HCT116 (cell line): ENCODE measurements at regions not wholly inside any gene's neighbourhood (a gene's known extent, or its start where the extent isn't known, plus 50 kb on each side); places are given as distances from the start of the nearest gene placed in this dataset.

ENCODE experiments used
- ATAC-seq: fragments of 200-7000 bp; cut with Tn5 transposase; 2 replicates; pipeline ENCODE4 v1.9.1; 2020; ENCODE audit warnings: mild to moderate bottlenecking, moderate library complexity
- BruUV-seq: library from RNA; stranded (reverse); fragments of 400-500 nt; replicated peaks from 2 replicates; lab custom pipeline; 2021; lab: Mats Ljungman, UMichigan
- CTCF ChIA-PET: fragments of 300-600 bp; sonication (Branson Sonifier 250); formaldehyde crosslinking; loops from one replicate; lab custom pipeline; 2021; ENCODE audit warnings: antibody characterized with exemption; lab: Charles Lee
- POLR2A ChIA-PET: fragments of 300-600, 350-600 bp; sonication (Branson Sonifier 250); formaldehyde crosslinking; loops from one replicate; lab custom pipeline; 2021; ENCODE audit warnings: antibody characterized with exemption; lab: Charles Lee
- RAD21 ChIA-PET, 2 experiments: fragments of 300-600 bp; sonication (Branson Sonifier 250); formaldehyde crosslinking; loops; one replicate each; lab custom pipeline; 2023; ENCODE audit warnings: low total read pairs in 2 of 2; ENCODE audit not compliant: uncharacterized antibody in 2 of 2, unreplicated experiment in 2 of 2, low non-redundant PET in 1 of 2; lab: Charles Lee
- DNase-seq: peaks from one replicate; pipeline ENCODE4 v3.0.0-alpha.2; 2010; ENCODE audit warnings: low read depth, low spot score
- H2AFZ ChIP-seq: fragments of 200-600 bp; shearing (Covaris generic), sonication (generic); 2 replicates; pipeline ENCODE4 v1.6.1; 2017; ENCODE audit warnings: low read depth, mixed run types, mixed read lengths, antibody characterized with exemption, low read length; ENCODE audit not compliant: poor library complexity, severe bottlenecking
- H3K27ac ChIP-seq: 2 replicates; pipeline ENCODE4 v1.5.1; 2012; ENCODE audit warnings: low read depth, low read length
- H3K27me3 ChIP-seq: fragments of 200-600 bp; sonication (generic); 2 replicates; pipeline ENCODE4 v1.6.1; 2016; ENCODE audit warnings: mixed run types, low read length, mixed read lengths; ENCODE audit not compliant: insufficient read depth
- H3K36me3 ChIP-seq, 2 experiments: fragments of 200-500 bp in 1 of 2; fragments of 200-600 bp in 1 of 2; sonication (Bioruptor generic) in 1 of 2; sonication (generic) in 1 of 2; 2 replicates each; pipeline versions ENCODE4 v1.5.1 to v1.6.1; 2014 to 2016; ENCODE audit warnings: low read length in 2 of 2, inconsistent platforms in 1 of 2, mixed read lengths in 1 of 2, mixed run types in 1 of 2; ENCODE audit not compliant: insufficient read depth in 2 of 2, control insufficient read depth in 1 of 2
- H3K4me1 ChIP-seq, 2 experiments: fragments of 200-600 bp in 1 of 2; sonication (generic) in 1 of 2; 2 replicates each; pipeline versions ENCODE4 v1.5.1 to v1.6.1; 2012 to 2017; ENCODE audit warnings: low read length in 2 of 2, inconsistent platforms in 1 of 2, mild to moderate bottlenecking in 1 of 2, mixed read lengths in 1 of 2, mixed run types in 1 of 2, moderate library complexity in 1 of 2; ENCODE audit not compliant: insufficient read depth in 2 of 2, control insufficient read depth in 1 of 2
- H3K4me2 ChIP-seq: fragments of 200-600 bp; sonication (generic); 2 replicates; pipeline ENCODE4 v1.6.1; 2017; ENCODE audit warnings: mixed run types, low read length, mixed read lengths
- H3K4me3 ChIP-seq, 2 experiments: fragments of 200-600 bp in 1 of 2; sonication (generic) in 1 of 2; replicated peaks in 1 of 2; 2 replicates each; pipeline ENCODE4 v1.5.1; 2011 to 2016; ENCODE audit warnings: low read length in 2 of 2, control low read depth in 1 of 2, low read depth in 1 of 2, mild to moderate bottlenecking in 1 of 2, mixed read lengths in 1 of 2, mixed run types in 1 of 2
- H3K79me2 ChIP-seq: fragments of 200-600 bp; sonication (generic); 2 replicates; pipeline ENCODE4 v1.6.1; 2017; ENCODE audit warnings: mild to moderate bottlenecking, mixed run types, low read length, moderate library complexity, mixed read lengths; ENCODE audit not compliant: insufficient read depth
- H3K9ac ChIP-seq: fragments of 200-600 bp; sonication (generic); 2 replicates; pipeline ENCODE4 v1.6.1; 2016; ENCODE audit warnings: low read length, mixed read lengths
- H3K9me2 ChIP-seq: fragments of 200-600 bp; sonication (generic), shearing (Covaris generic); 2 replicates; pipeline ENCODE4 v1.6.1; 2017; ENCODE audit warnings: mixed run types, mild to moderate bottlenecking, moderate library complexity; ENCODE audit not compliant: insufficient read depth
- H3K9me3 ChIP-seq, 2 experiments: fragments of 200-500 bp in 1 of 2; fragments of 200-600 bp in 1 of 2; sonication (Bioruptor generic) in 1 of 2; sonication (generic) in 1 of 2; 2 replicates each; pipeline ENCODE4 v1.6.1; 2014 to 2017; ENCODE audit warnings: low read length in 2 of 2, mixed read lengths in 2 of 2, inconsistent platforms in 1 of 2, low read depth in 1 of 2, mild to moderate bottlenecking in 1 of 2, mixed run types in 1 of 2, moderate library complexity in 1 of 2; ENCODE audit not compliant: control insufficient read depth in 1 of 2, insufficient read depth in 1 of 2
- H4K20me1 ChIP-seq: fragments of 200-600 bp; sonication (generic), shearing (Covaris generic); 2 replicates; pipeline ENCODE4 v1.6.1; 2017; ENCODE audit warnings: mixed run types, mild to moderate bottlenecking, moderate library complexity; ENCODE audit not compliant: insufficient read depth
- ATF3 ChIP-seq: IDR thresholded peaks from 2 replicates; pipeline ENCODE4 v1.6.1; 2012
- CBX3 ChIP-seq: IDR thresholded peaks from 2 replicates; pipeline ENCODE4 v1.6.1; 2012; ENCODE audit warnings: low read depth
- CEBPB ChIP-seq: IDR thresholded peaks from 2 replicates; pipeline ENCODE4 v1.6.1; 2012; ENCODE audit warnings: low read depth
- ELF1 ChIP-seq: IDR thresholded peaks from 2 replicates; pipeline ENCODE4 v1.6.1; 2012; ENCODE audit warnings: low read depth, borderline replicate concordance
- FOSL1 ChIP-seq: IDR thresholded peaks from 2 replicates; pipeline ENCODE4 v1.6.1; 2012; ENCODE audit warnings: low read depth
- JUND ChIP-seq: IDR thresholded peaks from 2 replicates; pipeline ENCODE4 v1.6.1; 2012
- POLR2A ChIP-seq: IDR thresholded peaks from 2 replicates; pipeline ENCODE4 v1.7.0; 2011; ENCODE audit warnings: borderline replicate concordance; ENCODE audit not compliant: insufficient read depth, insufficient read length; ENCODE audit errors: extremely low read depth
- POLR2AphosphoS5 ChIP-seq: IDR thresholded peaks from 2 replicates; pipeline ENCODE4 v1.6.1; 2011; ENCODE audit warnings: mild to moderate bottlenecking, low read depth, low read length, moderate library complexity
- RAD21 ChIP-seq: IDR thresholded peaks from 2 replicates; pipeline ENCODE4 v1.6.1; 2012; ENCODE audit warnings: low read depth, mild to moderate bottlenecking
- REST ChIP-seq: IDR thresholded peaks from 2 replicates; pipeline ENCODE4 v1.6.1; 2012; ENCODE audit warnings: low read depth
- SIN3A ChIP-seq: IDR thresholded peaks from 2 replicates; pipeline ENCODE4 v1.6.1; 2012; ENCODE audit warnings: low read depth
- SRF ChIP-seq: IDR thresholded peaks from 2 replicates; pipeline ENCODE4 v1.6.1; 2012; ENCODE audit warnings: low read depth
- TCF7L2 ChIP-seq: IDR thresholded peaks from 2 replicates; pipeline ENCODE4 v1.7.0; 2011; ENCODE audit warnings: borderline replicate concordance, inconsistent platforms; ENCODE audit not compliant: insufficient read depth, insufficient read length; ENCODE audit errors: extremely low read depth
- YY1 ChIP-seq: IDR thresholded peaks from 2 replicates; pipeline ENCODE4 v1.6.1; 2011; ENCODE audit warnings: low read length, low read depth, moderate library complexity, mild to moderate bottlenecking; ENCODE audit not compliant: insufficient replicate concordance; ENCODE audit errors: extremely low read depth
- ZFX ChIP-seq: fragments of 450-650 bp; IDR thresholded peaks from 2 replicates; pipeline ENCODE4 v1.6.1; 2017
- ZNF274 ChIP-seq: fragments of 200-500 bp; sonication (Bioruptor generic); IDR thresholded peaks from 2 replicates; pipeline ENCODE4 v1.6.1; 2014; ENCODE audit warnings: mild to moderate bottlenecking, low read depth, low read length, inconsistent platforms
- intact Hi-C: fragments of 100-400 bp; cut with micrococcal nuclease; formaldehyde crosslinking; loops from 2 replicates; pipeline ENCODE4 v1.10.0; 2022
- TF ChIP-seq, protein P1 (sequence below): IDR thresholded peaks from 2 replicates; pipeline ENCODE4 v1.6.1; 2012
- TF ChIP-seq, protein P2 (sequence below): IDR thresholded peaks from 2 replicates; pipeline ENCODE4 v1.6.1; 2011; ENCODE audit warnings: mild to moderate bottlenecking, low read length, moderate library complexity; ENCODE audit not compliant: insufficient replicate concordance; ENCODE audit errors: extremely low read depth

DNA sequence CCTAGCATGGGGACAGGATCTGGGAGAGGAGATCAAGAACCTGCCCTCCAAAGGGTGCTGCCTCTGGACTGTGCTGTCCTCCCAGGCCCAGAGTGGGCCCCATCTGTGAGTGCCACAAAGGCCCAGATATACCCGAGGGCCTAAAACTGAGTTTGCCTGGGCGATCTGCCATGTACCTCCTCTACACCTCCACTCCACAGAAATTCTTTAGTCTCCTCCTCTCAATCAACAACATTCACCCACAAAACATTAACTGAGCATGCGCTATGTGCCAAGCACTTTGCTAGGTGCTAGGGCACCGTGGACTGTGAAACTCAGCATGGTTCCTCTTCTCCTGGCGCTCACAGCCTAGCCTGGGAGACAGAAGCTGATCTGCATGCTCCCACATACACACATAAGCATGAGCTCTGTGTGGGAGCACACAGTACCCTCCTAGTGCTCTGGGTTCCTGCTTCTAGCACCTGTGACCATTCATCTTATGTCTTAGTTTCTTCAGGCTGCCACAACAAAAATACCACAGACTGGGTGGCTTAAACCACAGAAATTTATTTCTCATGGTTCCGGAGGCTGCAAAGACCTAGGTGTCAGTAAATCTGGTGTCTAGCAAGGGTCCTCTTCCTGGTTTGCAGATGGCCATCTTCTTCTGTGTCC is 82.0 kb upstream of the FSTL4 start (continued):
- no peak for TF ChIP-seq TCF7L2
- TF ChIP-seq, protein P1, sequence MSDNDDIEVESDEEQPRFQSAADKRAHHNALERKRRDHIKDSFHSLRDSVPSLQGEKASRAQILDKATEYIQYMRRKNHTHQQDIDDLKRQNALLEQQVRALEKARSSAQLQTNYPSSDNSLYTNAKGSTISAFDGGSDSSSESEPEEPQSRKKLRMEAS, result no peak
- no peak for TF ChIP-seq CEBPB
- no peak for TF ChIP-seq ZNF274
- no peak for TF ChIP-seq POLR2A
- TF ChIP-seq ATF3, result no peak
- TF ChIP-seq SRF, result no peak
- TF ChIP-seq JUND, result no peak
- TF ChIP-seq POLR2AphosphoS5, result no peak
- no peak for TF ChIP-seq ELF1
- TF ChIP-seq REST, result no peak
- TF ChIP-seq, all 23 proteins: peak for 0

- no peak for DNase-seq
- CTCF ChIA-PET, result no interaction called here
- POLR2A ChIA-PET, result no interaction called here
- Histone ChIP-seq H4K20me1 (no peaks in the 10 kb centered on the region), H2AFZ (no peak overlapping the region), H3K27ac (no peak overlapping the region), H3K4me1 (no peaks in the 10 kb centered on the region), H3K9me2 (no peaks in the 10 kb centered on the region), H3K9ac (no peak overlapping the region), H3K27me3 (peaks cover 70% of the 10 kb centered on the region), H3K4me3 (no peak overlapping the region), H3K36me3 (no peaks in the 10 kb centered on the region), H3K4me2 (no peak overlapping the region), H3K79me2 (no peaks in the 10 kb centered on the region), H3K9me3 (no peaks in the 10 kb centered on the region)
- no TSS peak for BruUV-seq
- intact Hi-C loops, result no loop called here
- no peak for ATAC-seq
- no peak for TF ChIP-seq ZNF274
- no peak for TF ChIP-seq SIN3A
- TF ChIP-seq, protein P2, sequence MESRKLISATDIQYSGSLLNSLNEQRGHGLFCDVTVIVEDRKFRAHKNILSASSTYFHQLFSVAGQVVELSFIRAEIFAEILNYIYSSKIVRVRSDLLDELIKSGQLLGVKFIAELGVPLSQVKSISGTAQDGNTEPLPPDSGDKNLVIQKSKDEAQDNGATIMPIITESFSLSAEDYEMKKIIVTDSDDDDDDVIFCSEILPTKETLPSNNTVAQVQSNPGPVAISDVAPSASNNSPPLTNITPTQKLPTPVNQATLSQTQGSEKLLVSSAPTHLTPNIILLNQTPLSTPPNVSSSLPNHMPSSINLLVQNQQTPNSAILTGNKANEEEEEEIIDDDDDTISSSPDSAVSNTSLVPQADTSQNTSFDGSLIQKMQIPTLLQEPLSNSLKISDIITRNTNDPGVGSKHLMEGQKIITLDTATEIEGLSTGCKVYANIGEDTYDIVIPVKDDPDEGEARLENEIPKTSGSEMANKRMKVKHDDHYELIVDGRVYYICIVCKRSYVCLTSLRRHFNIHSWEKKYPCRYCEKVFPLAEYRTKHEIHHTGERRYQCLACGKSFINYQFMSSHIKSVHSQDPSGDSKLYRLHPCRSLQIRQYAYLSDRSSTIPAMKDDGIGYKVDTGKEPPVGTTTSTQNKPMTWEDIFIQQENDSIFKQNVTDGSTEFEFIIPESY, result no peak
- no peak for TF ChIP-seq ZFX
- no peak for TF ChIP-seq FOSL1
- TF ChIP-seq JUND, result no peak
- TF ChIP-seq CEBPB, result no peak
- TF ChIP-seq RAD21, result no peak
- TF ChIP-seq, protein P1, result no peak
- no peak for TF ChIP-seq SRF
- no peak for TF ChIP-seq CBX3
- no peak for TF ChIP-seq YY1
- no peak for TF ChIP-seq POLR2AphosphoS5
- RAD21 ChIA-PET, result no interaction called here
Measured at GRCh38 chr5:133691448-133691847, 79.1 kb upstream of the FSTL4 start.
